Activated naive CD8-positive, alpha-beta T cell treated with anti-CD3 and anti-CD28 coated beads, Interleukin-2, amount 10 ng/mL, durations not matched to agents 7 days and 5 days (primary cell): ENCODE measurements at regions not wholly inside any gene's neighbourhood (a gene's known extent, or its start where the extent isn't known, plus 50 kb on each side); places are given as distances from the start of the nearest gene placed in this dataset.

Source experiments
- ATAC-seq: fragments of 150-1000 bp; cut with Tn5 transposase; one replicate; pipeline ENCODE4 v1.10.0; 2021; ENCODE audit warnings: low read depth, moderate library complexity
- POLR2A ChIA-PET: fragments of 350-600 bp; sonication (Branson Sonifier 250); formaldehyde crosslinking; loops from one replicate; lab custom pipeline; 2021; ENCODE audit warnings: antibody characterized with exemption; lab: Charles Lee
- DNase-seq: peaks from one replicate; pipeline ENCODE4 v3.0.0; 2021
- H3K27ac Mint-ChIP-seq: one replicate; pipeline ENCODE4 v1.8.0; 2022; ENCODE audit warnings: mild to moderate bottlenecking, mixed read lengths
- H3K27me3 Mint-ChIP-seq: one replicate; pipeline ENCODE4 v1.8.0; 2022; ENCODE audit warnings: mild to moderate bottlenecking, moderate library complexity, mixed read lengths
- H3K36me3 Mint-ChIP-seq: one replicate; pipeline ENCODE4 v1.8.0; 2021; ENCODE audit warnings: mild to moderate bottlenecking, mixed read lengths
- H3K4me1 Mint-ChIP-seq: one replicate; pipeline ENCODE4 v1.8.0; 2021; ENCODE audit warnings: mixed read lengths
- H3K4me3 Mint-ChIP-seq: one replicate; pipeline ENCODE4 v1.8.0; 2022; ENCODE audit warnings: mild to moderate bottlenecking, moderate library complexity, mixed read lengths
- H3K9me3 Mint-ChIP-seq: one replicate; pipeline ENCODE4 v1.8.0; 2021; ENCODE audit warnings: mixed read lengths

GRCh38 chr13:63209330-63210017 is 1793.8 kb upstream of the PCDH20 start:
- no peaks in the 10 kb centered on the region for H3K4me1 Mint-ChIP-seq
- no peak for DNase-seq
- POLR2A ChIA-PET, result no interaction called here
- H3K27ac Mint-ChIP-seq, result no peak overlapping the region
- no peak overlapping the region for H3K4me3 Mint-ChIP-seq
- no peaks in the 10 kb centered on the region for H3K36me3 Mint-ChIP-seq
- H3K27me3 Mint-ChIP-seq, result no peaks in the 10 kb centered on the region
- no peak for ATAC-seq
- H3K9me3 Mint-ChIP-seq, result peaks cover 1% of the 10 kb centered on the region

- Mint-ChIP-seq H3K4me1 (no peaks in the 10 kb centered on the region), H3K27me3 (no peaks in the 10 kb centered on the region), H3K36me3 (no peaks in the 10 kb centered on the region), H3K27ac (no peak overlapping the region), H3K9me3 (peaks cover 3% of the 10 kb centered on the region), H3K4me3 (no peak overlapping the region)
- no peak for DNase-seq
- ATAC-seq, result no peak
- POLR2A ChIA-PET, result no interaction called here
These were observed 1793.2 kb upstream of the PCDH20 start for GRCh38 chr13:63208826-63209225.

- Mint-ChIP-seq H3K27ac (no peak overlapping the region), H3K4me3 (no peak overlapping the region), H3K27me3 (no peaks in the 10 kb centered on the region), H3K9me3 (peaks cover 3% of the 10 kb centered on the region), H3K4me1 (no peaks in the 10 kb centered on the region), H3K36me3 (no peaks in the 10 kb centered on the region)
- ATAC-seq, result no peak
- POLR2A ChIA-PET, result no interaction called here
- no peak for DNase-seq
These were observed 1790.8 kb upstream of the PCDH20 start for GRCh38 chr13:63206461-63206860.

- no peaks in the 10 kb centered on the region for H3K4me1 Mint-ChIP-seq
- peaks cover 1% of the 10 kb centered on the region for H3K9me3 Mint-ChIP-seq
- ATAC-seq (no peak), DNase-seq (no peak)
- no peaks in the 10 kb centered on the region for H3K36me3 Mint-ChIP-seq
- H3K4me3 Mint-ChIP-seq, result no peak overlapping the region
- no peaks in the 10 kb centered on the region for H3K27me3 Mint-ChIP-seq
- POLR2A ChIA-PET, result no interaction called here
- no peak overlapping the region for H3K27ac Mint-ChIP-seq
These were observed 1785.8 kb upstream of the PCDH20 start for GRCh38 chr13:63201493-63201892.

GRCh38 chr13:63199508-63199907 is 1783.9 kb upstream of the PCDH20 start:
- POLR2A ChIA-PET, result no interaction called here
- H3K27ac Mint-ChIP-seq, result no peak overlapping the region
- H3K9me3 Mint-ChIP-seq, result peaks cover 2% of the 10 kb centered on the region
- H3K4me1 Mint-ChIP-seq, result no peaks in the 10 kb centered on the region
- H3K36me3 Mint-ChIP-seq, result no peaks in the 10 kb centered on the region
- no peak overlapping the region for H3K4me3 Mint-ChIP-seq
- no peaks in the 10 kb centered on the region for H3K27me3 Mint-ChIP-seq
- no peak for ATAC-seq
- DNase-seq, result no peak

GRCh38 chr13:63198071-63198470 is 1782.4 kb upstream of the PCDH20 start:
- POLR2A ChIA-PET, result no interaction called here
- H3K36me3 Mint-ChIP-seq, result no peaks in the 10 kb centered on the region
- H3K9me3 Mint-ChIP-seq, result peaks cover 1% of the 10 kb centered on the region
- no peaks in the 10 kb centered on the region for H3K4me1 Mint-ChIP-seq
- ATAC-seq (no peak), DNase-seq (no peak)
- H3K27ac Mint-ChIP-seq, result no peak overlapping the region
- no peak overlapping the region for H3K4me3 Mint-ChIP-seq
- H3K27me3 Mint-ChIP-seq, result no peaks in the 10 kb centered on the region

GRCh38 chr13:63195726-63196125 is 1780.1 kb upstream of the PCDH20 start:
- Mint-ChIP-seq H3K4me1 (no peaks in the 10 kb centered on the region), H3K27me3 (no peaks in the 10 kb centered on the region), H3K4me3 (no peak overlapping the region), H3K27ac (no peak overlapping the region), H3K9me3 (peaks cover 1% of the 10 kb centered on the region), H3K36me3 (no peaks in the 10 kb centered on the region)
- DNase-seq (no peak), ATAC-seq (no peak)
- POLR2A ChIA-PET, result no interaction called here

- Mint-ChIP-seq H3K4me1 (no peaks in the 10 kb centered on the region), H3K36me3 (no peaks in the 10 kb centered on the region), H3K9me3 (peaks cover 1% of the 10 kb centered on the region), H3K4me3 (no peak overlapping the region), H3K27ac (no peak overlapping the region), H3K27me3 (no peaks in the 10 kb centered on the region)
- ATAC-seq (no peak), DNase-seq (no peak)
- POLR2A ChIA-PET, result no interaction called here
These were observed 1775.1 kb upstream of the PCDH20 start for GRCh38 chr13:63190742-63191141.

- no peak overlapping the region for H3K4me3 Mint-ChIP-seq
- no peak overlapping the region for H3K27ac Mint-ChIP-seq
- H3K36me3 Mint-ChIP-seq, result no peaks in the 10 kb centered on the region
- no peaks in the 10 kb centered on the region for H3K4me1 Mint-ChIP-seq
- POLR2A ChIA-PET, result no interaction called here
- ATAC-seq (no peak), DNase-seq (no peak)
- no peaks in the 10 kb centered on the region for H3K9me3 Mint-ChIP-seq
- H3K27me3 Mint-ChIP-seq, result no peaks in the 10 kb centered on the region
These were observed 1774.6 kb upstream of the PCDH20 start for GRCh38 chr13:63190219-63190618.

- Mint-ChIP-seq H3K27me3 (no peaks in the 10 kb centered on the region), H3K4me3 (no peak overlapping the region), H3K9me3 (no peaks in the 10 kb centered on the region), H3K36me3 (no peaks in the 10 kb centered on the region), H3K27ac (no peak overlapping the region), H3K4me1 (no peaks in the 10 kb centered on the region)
- DNase-seq (no peak), ATAC-seq (no peak)
- POLR2A ChIA-PET, result no interaction called here
These were observed 1774.1 kb upstream of the PCDH20 start for GRCh38 chr13:63189712-63190111.

- no peak overlapping the region for H3K4me3 Mint-ChIP-seq
- DNase-seq (no peak), ATAC-seq (no peak)
- no peaks in the 10 kb centered on the region for H3K27me3 Mint-ChIP-seq
- no peaks in the 10 kb centered on the region for H3K9me3 Mint-ChIP-seq
- POLR2A ChIA-PET, result no interaction called here
- H3K36me3 Mint-ChIP-seq, result no peaks in the 10 kb centered on the region
- no peak overlapping the region for H3K27ac Mint-ChIP-seq
- H3K4me1 Mint-ChIP-seq, result no peaks in the 10 kb centered on the region
These were observed 1769.0 kb upstream of the PCDH20 start for GRCh38 chr13:63184693-63185092.

GRCh38 chr13:63175536-63175935 is 1759.9 kb upstream of the PCDH20 start:
- no peak overlapping the region for H3K4me3 Mint-ChIP-seq
- ATAC-seq (no peak), DNase-seq (no peak)
- H3K9me3 Mint-ChIP-seq, result peaks cover 5% of the 10 kb centered on the region
- H3K27ac Mint-ChIP-seq, result no peak overlapping the region
- no peaks in the 10 kb centered on the region for H3K4me1 Mint-ChIP-seq
- no peaks in the 10 kb centered on the region for H3K27me3 Mint-ChIP-seq
- POLR2A ChIA-PET, result no interaction called here
- no peaks in the 10 kb centered on the region for H3K36me3 Mint-ChIP-seq

- peaks cover 2% of the 10 kb centered on the region for H3K9me3 Mint-ChIP-seq
- no peak overlapping the region for H3K4me3 Mint-ChIP-seq
- no peaks in the 10 kb centered on the region for H3K36me3 Mint-ChIP-seq
- POLR2A ChIA-PET, result no interaction called here
- H3K4me1 Mint-ChIP-seq, result no peaks in the 10 kb centered on the region
- H3K27ac Mint-ChIP-seq, result no peak overlapping the region
- H3K27me3 Mint-ChIP-seq, result no peaks in the 10 kb centered on the region
- ATAC-seq, result no peak
- no peak for DNase-seq
These were observed 1752.2 kb upstream of the PCDH20 start for GRCh38 chr13:63167699-63168337.

- no peak overlapping the region for H3K27ac Mint-ChIP-seq
- H3K4me1 Mint-ChIP-seq, result no peaks in the 10 kb centered on the region
- ATAC-seq (no peak), DNase-seq (no peak)
- no peaks in the 10 kb centered on the region for H3K36me3 Mint-ChIP-seq
- no peaks in the 10 kb centered on the region for H3K27me3 Mint-ChIP-seq
- no peak overlapping the region for H3K4me3 Mint-ChIP-seq
- POLR2A ChIA-PET, result no interaction called here
- H3K9me3 Mint-ChIP-seq, result peaks cover 3% of the 10 kb centered on the region
These were observed 1750.7 kb upstream of the PCDH20 start for GRCh38 chr13:63166345-63166744.
